IMR-90 (cell line): ENCODE measurements at regions not wholly inside any gene's neighbourhood (a gene's known extent, or its start where the extent isn't known, plus 50 kb on each side); places are given as distances from the start of the nearest gene placed in this dataset.

Experiments
- ATAC-seq: fragments of 200-7000 bp; cut with Tn5 transposase; 2 replicates; pipeline ENCODE4 v1.9.1; 2020; ENCODE audit warnings: low read depth, mild to moderate bottlenecking, moderate library complexity
- BruUV-seq: library from RNA; stranded (reverse); fragments of 400-500 nt; replicated peaks from 2 replicates; lab custom pipeline; 2021; lab: Mats Ljungman, UMichigan
- CTCF ChIA-PET: fragments of 300-600 bp; formaldehyde crosslinking; extraction: SDS; loops from one replicate; lab custom pipeline; 2021; ENCODE audit warnings: antibody characterized with exemption; lab: Yijun Ruan, JAX
- POLR2A ChIA-PET: fragments of 300-600 bp; sonication (Branson Sonifier 250); formaldehyde crosslinking; loops from one replicate; lab custom pipeline; 2022; ENCODE audit warnings: antibody characterized with exemption; ENCODE audit not compliant: unreplicated experiment; lab: Charles Lee
- DNase-seq: peaks from one replicate; pipeline ENCODE4 v3.0.0; 2013
- H2AFZ ChIP-seq: replicated peaks from 2 replicates; pipeline ENCODE3; 2013; ENCODE audit warnings: low read length, mild to moderate bottlenecking; ENCODE audit not compliant: poor library complexity
- H2AK5ac ChIP-seq: 2 replicates; pipeline ENCODE4 v1.6.1; 2013; ENCODE audit warnings: low read depth, low read length, inconsistent platforms
- H2AK9ac ChIP-seq: replicated peaks from 2 replicates; pipeline ENCODE3; 2013; ENCODE audit warnings: mild to moderate bottlenecking, low read depth, low read length, moderate library complexity; ENCODE audit not compliant: poor library complexity
- H2BK120ac ChIP-seq: 2 replicates; pipeline ENCODE4 v1.6.1; 2013; ENCODE audit warnings: low read depth, low read length, inconsistent platforms
- H2BK15ac ChIP-seq: 3 replicates; pipeline ENCODE4 v1.6.1; 2013; ENCODE audit warnings: low read depth, low read length, inconsistent platforms
- H2BK20ac ChIP-seq: 2 replicates; pipeline ENCODE4 v1.6.1; 2013; ENCODE audit warnings: low read depth, mild to moderate bottlenecking, inconsistent platforms, low read length, moderate library complexity
- H2BK5ac ChIP-seq: 2 replicates; pipeline ENCODE4 v1.6.1; 2013; ENCODE audit warnings: mild to moderate bottlenecking, low read depth, low read length, inconsistent platforms; ENCODE audit not compliant: poor library complexity, severe bottlenecking
- H3K14ac ChIP-seq: replicated peaks from 2 replicates; pipeline ENCODE4 v1.6.1; 2013; ENCODE audit warnings: low read depth, low read length, inconsistent platforms
- H3K18ac ChIP-seq: 2 replicates; pipeline ENCODE4 v1.6.1; 2013; ENCODE audit warnings: low read depth, low read length, control low read depth
- H3K23ac ChIP-seq: 2 replicates; pipeline ENCODE4 v1.6.1; 2013; ENCODE audit warnings: low read depth, low read length, inconsistent platforms
- H3K27ac ChIP-seq: 2 replicates; pipeline ENCODE4 v1.5.1; 2013; ENCODE audit warnings: mild to moderate bottlenecking, control low read depth, low read length; ENCODE audit not compliant: insufficient read depth
- H3K27me3 ChIP-seq: 2 replicates; pipeline ENCODE4 v1.6.1; 2013; ENCODE audit warnings: low read length; ENCODE audit not compliant: control insufficient read depth, insufficient read depth
- H3K36me3 ChIP-seq: 2 replicates; pipeline ENCODE4 v1.6.1; 2013; ENCODE audit warnings: low read length, mixed read lengths; ENCODE audit not compliant: control insufficient read depth, insufficient read depth
- H3K4ac ChIP-seq: 2 replicates; pipeline ENCODE4 v1.6.1; 2013; ENCODE audit warnings: low read depth, low read length, inconsistent platforms
- H3K4me1 ChIP-seq: 2 replicates; pipeline ENCODE4 v1.6.1; 2013; ENCODE audit warnings: low read length, mixed read lengths; ENCODE audit not compliant: control insufficient read depth, insufficient read depth
- H3K4me2 ChIP-seq: 2 replicates; pipeline ENCODE4 v1.6.1; 2013; ENCODE audit warnings: low read depth, mild to moderate bottlenecking, control low read depth, low read length, moderate library complexity
- H3K4me3 ChIP-seq: 2 replicates; pipeline ENCODE4 v1.5.1; 2013; ENCODE audit warnings: low read depth, mild to moderate bottlenecking, control low read depth, low read length, moderate library complexity; ENCODE audit not compliant: insufficient read depth
- H3K56ac ChIP-seq: 2 replicates; pipeline ENCODE4 v1.6.1; 2013; ENCODE audit warnings: low read length, inconsistent platforms; ENCODE audit not compliant: insufficient read depth; ENCODE audit errors: extremely low read depth
- H3K79me1 ChIP-seq, 2 experiments: 2 replicates each; pipeline ENCODE4 v1.6.1; 2013; ENCODE audit warnings: low read length in 2 of 2, inconsistent platforms in 1 of 2, low read depth in 1 of 2
- H3K9ac ChIP-seq: 2 replicates; pipeline ENCODE4 v1.6.1; 2013; ENCODE audit warnings: low read depth, low read length, control low read depth
- H3K9me1 ChIP-seq: 2 replicates; pipeline ENCODE4 v1.6.1; 2013; ENCODE audit warnings: low read length, inconsistent platforms; ENCODE audit not compliant: insufficient read depth
- H3K9me3 ChIP-seq: 2 replicates; pipeline ENCODE4 v1.6.1; 2013; ENCODE audit warnings: low read length; ENCODE audit not compliant: control insufficient read depth, insufficient read depth
- H4K20me1 ChIP-seq: 2 replicates; pipeline ENCODE4 v1.6.1; 2013; ENCODE audit warnings: low read length, inconsistent platforms; ENCODE audit not compliant: insufficient read depth
- H4K5ac ChIP-seq: 2 replicates; pipeline ENCODE4 v1.6.1; 2013; ENCODE audit warnings: mild to moderate bottlenecking, low read depth, low read length, control low read depth
- H4K8ac ChIP-seq, 2 experiments: 2 replicates each; pipeline ENCODE4 v1.6.1; 2013; ENCODE audit warnings: low read depth in 2 of 2, low read length in 2 of 2, control low read depth in 1 of 2, inconsistent platforms in 1 of 2
- H4K91ac ChIP-seq: 2 replicates; pipeline ENCODE4 v1.6.1; 2013; ENCODE audit warnings: low read depth, low read length, inconsistent platforms; ENCODE audit not compliant: insufficient read depth
- BHLHE40 ChIP-seq: fragments of 150-350 bp; IDR thresholded peaks from 2 replicates; pipeline ENCODE4 v1.6.1; 2016; ENCODE audit warnings: mild to moderate bottlenecking, low read depth, low read length
- CEBPB ChIP-seq: IDR thresholded peaks from 2 replicates; pipeline ENCODE4 v1.6.1; 2012; ENCODE audit warnings: low read depth, low read length, improper control_type of control experiment
- CHD1 ChIP-seq: IDR thresholded peaks from 2 replicates; pipeline ENCODE4 v1.6.1; 2012; ENCODE audit warnings: low read depth, low read length, improper control_type of control experiment
- CTCF ChIP-seq: conservative IDR thresholded peaks from 2 replicates; pipeline ENCODE4 v1.5.1; 2012; ENCODE audit warnings: mild to moderate bottlenecking, low read depth, low read length, improper control_type of control experiment
- ELK1 ChIP-seq: fragments of 150-350 bp; IDR thresholded peaks from 2 replicates; pipeline ENCODE4 v1.6.1; 2016; ENCODE audit warnings: low read depth, mild to moderate bottlenecking, low read length, moderate library complexity, borderline replicate concordance
- FOS ChIP-seq: fragments of 150-350 bp; IDR thresholded peaks from 2 replicates; pipeline ENCODE4 v1.6.1; 2016; ENCODE audit warnings: low read depth, low read length
- MAFK ChIP-seq: IDR thresholded peaks from 2 replicates; pipeline ENCODE4 v1.6.1; 2012; ENCODE audit warnings: low read depth, low read length, improper control_type of control experiment
- MXI1 ChIP-seq: IDR thresholded peaks from 2 replicates; pipeline ENCODE4 v1.6.1; 2012; ENCODE audit warnings: low read depth, mild to moderate bottlenecking, low read length, moderate library complexity, borderline replicate concordance
- NFE2L2 ChIP-seq: fragments of 150-350 bp; IDR thresholded peaks from 2 replicates; pipeline ENCODE4 v1.6.1; 2016; ENCODE audit warnings: low read depth, mild to moderate bottlenecking, low read length
- RAD21 ChIP-seq: IDR thresholded peaks from 2 replicates; pipeline ENCODE4 v1.6.1; 2012; ENCODE audit warnings: low read length, improper control_type of control experiment
- RCOR1 ChIP-seq: IDR thresholded peaks from 2 replicates; pipeline ENCODE4 v1.6.1; 2012; ENCODE audit warnings: mild to moderate bottlenecking, low read length, improper control_type of control experiment; ENCODE audit not compliant: insufficient replicate concordance
- WGBS, 2 experiments: methylation state at CpG; one replicate each; pipeline versions ENCODE4 v1.1.5 to v1.1.7; 2013; ENCODE audit warnings: missing lambda C conversion rate in 2 of 2; ENCODE audit not compliant: insufficient read length in 1 of 2; ENCODE audit errors: extremely low coverage in 2 of 2; 5-methylcytosine and 5-hydroxymethylcytosine counted together
- dilution Hi-C: fragments of 300-500 bp; cut with HindIII; formaldehyde crosslinking; loops from one replicate; pipeline ENCODE4 v1.14.3; 2018; ENCODE audit warnings: low sequenced_read_pairs; ENCODE audit not compliant: unreplicated experiment
- in situ Hi-C: fragments of 300-500 bp; cut with MboI; formaldehyde crosslinking; loops from 3 replicates; pipeline ENCODE4 v1.14.3; 2019; ENCODE audit warnings: low sequenced_read_pairs, inconsistent platforms, mixed read lengths
- intact Hi-C: fragments of 100-400 bp; cut with micrococcal nuclease; formaldehyde crosslinking; loops from 2 replicates; pipeline ENCODE4 v1.10.0; 2022
- TF ChIP-seq, protein P1 (sequence below): fragments of 150-350 bp; IDR thresholded peaks from 2 replicates; pipeline ENCODE4 v1.6.1; 2017; ENCODE audit warnings: mild to moderate bottlenecking, antibody characterized with exemption, low read length, low read depth

GRCh38 chr4:124146068-124146467 lies 566.5 kb downstream of the ANKRD50 start:
- Histone ChIP-seq H3K4me2 (no peak overlapping the region), H4K91ac (no peak overlapping the region), H2BK5ac (no peak overlapping the region), H4K5ac (no peak overlapping the region), H3K14ac (no peak overlapping the region), H3K9me3 (no peaks in the 10 kb centered on the region), H3K4ac (no peak overlapping the region), H3K4me1 (no peaks in the 10 kb centered on the region), H4K20me1 (no peaks in the 10 kb centered on the region), H2AFZ (no peak overlapping the region), H3K23ac (no peak overlapping the region), H3K56ac (no peak overlapping the region), H4K8ac (no peak overlapping the region), H3K4me3 (no peak overlapping the region), H3K9me1 (no peaks in the 10 kb centered on the region), H2BK20ac (no peak overlapping the region), H3K9ac (no peak overlapping the region), H2AK9ac (no peak overlapping the region), H2BK15ac (no peak overlapping the region), H3K18ac (no peak overlapping the region), H2AK5ac (no peak overlapping the region), H2BK120ac (no peak overlapping the region), H3K79me1 (no peaks in the 10 kb centered on the region), H3K27me3 (no peaks in the 10 kb centered on the region), H3K27ac (no peak overlapping the region), H3K36me3 (no peaks in the 10 kb centered on the region)
- in situ Hi-C loops, result no loop called here
- intact Hi-C loops, result no loop called here
- ChIA-PET POLR2A (no interaction called here), CTCF (no interaction called here)
- dilution Hi-C loops, result no loop called here
- DNase-seq (no peak), ATAC-seq (no peak)
- BruUV-seq, result no TSS peak
- TF ChIP-seq MAFK (no peak), RAD21 (no peak), MXI1 (no peak), FOS (no peak), CTCF (no peak), BHLHE40 (no peak), ELK1 (no peak), NFE2L2 (no peak), RCOR1 (no peak), CEBPB (no peak), CHD1 (no peak)
- TF ChIP-seq, protein P1, sequence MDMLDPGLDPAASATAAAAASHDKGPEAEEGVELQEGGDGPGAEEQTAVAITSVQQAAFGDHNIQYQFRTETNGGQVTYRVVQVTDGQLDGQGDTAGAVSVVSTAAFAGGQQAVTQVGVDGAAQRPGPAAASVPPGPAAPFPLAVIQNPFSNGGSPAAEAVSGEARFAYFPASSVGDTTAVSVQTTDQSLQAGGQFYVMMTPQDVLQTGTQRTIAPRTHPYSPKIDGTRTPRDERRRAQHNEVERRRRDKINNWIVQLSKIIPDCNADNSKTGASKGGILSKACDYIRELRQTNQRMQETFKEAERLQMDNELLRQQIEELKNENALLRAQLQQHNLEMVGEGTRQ, result no peak
- WGBS, 2 experiments, result no CpG with 5 or more reads among the region's 1 CpG
